Esophagus squamous epithelium (tissue), 5 donors: ENCODE measurements at regions not wholly inside any gene's neighbourhood (a gene's known extent, or its start where the extent isn't known, plus 50 kb on each side); places are given as distances from the start of the nearest gene placed in this dataset.

Experiments used
- DNase-seq: peaks from one replicate; lab custom pipeline; 2025; lab: John Stamatoyannopoulos, UW
- H3K27ac ChIP-seq, 4 donors: fragments of 200-600 bp; sonication (generic); one replicate each; pipeline ENCODE4 v1.5.1; 2016 to 2019; ENCODE audit warnings: mild to moderate bottlenecking in 1 of 4
- H3K27me3 ChIP-seq, 4 donors: fragments of 200-600 bp; sonication (generic); 1 replicate in 3 of 4; 2 replicates in 1 of 4; pipeline versions ENCODE4 v1.5.1 to v1.6.0; 2017 to 2021; ENCODE audit warnings: antibody characterized with exemption in 1 of 4
- H3K36me3 ChIP-seq, 3 donors: fragments of 200-600 bp; sonication (generic); one replicate each; pipeline ENCODE4 v1.5.1; 2016 to 2019
- H3K4me1 ChIP-seq, 3 donors: fragments of 200-600 bp; sonication (generic); one replicate each; pipeline ENCODE4 v1.5.1; 2017 to 2019
- H3K4me3 ChIP-seq, 4 donors: fragments of 200-600 bp; sonication (generic); 1 replicate in 3 of 4; 2 replicates in 1 of 4; pipeline ENCODE4 v1.5.1; 2016 to 2019; ENCODE audit warnings: mild to moderate bottlenecking in 2 of 4, moderate library complexity in 1 of 4
- H3K9me3 ChIP-seq, 3 donors: fragments of 200-600 bp; sonication (generic); one replicate each; pipeline ENCODE4 v1.5.1; 2016 to 2019
- POLR2A ChIP-seq, 4 donors: fragments of 450-650 bp; IDR thresholded peaks; one replicate each; pipeline ENCODE4 v1.6.1; 2017; ENCODE audit warnings: antibody characterized with exemption in 4 of 4, mild to moderate bottlenecking in 4 of 4, moderate library complexity in 3 of 4
- WGBS, 2 donors: methylation state at CpG; one replicate each; pipeline ENCODE4 v1.1.5; 2018; 5-methylcytosine and 5-hydroxymethylcytosine counted together
- intact Hi-C: fragments of 100-400 bp; cut with DNase I; formaldehyde crosslinking; loops from one replicate; pipeline ENCODE4 v1.15.0; 2022
- TF ChIP-seq, protein P1 (sequence below), 6 experiments: fragments of 450-650 bp in 4 of 6; fragments of 200-600 bp in 2 of 6; sonication (generic) in 2 of 6; IDR thresholded peaks; one replicate each; pipeline ENCODE4 v1.5.1; 2016 to 2019; ENCODE audit warnings: antibody characterized with exemption in 6 of 6, mild to moderate bottlenecking in 4 of 6, moderate library complexity in 4 of 6
- donor health status: DM: yes; HTN: yes; CAD: no.

GRCh38 chr4:125837493-125838201 lies 522.9 kb downstream of the FAT4 start:
- Histone ChIP-seq H3K36me3 (no peaks in the 10 kb centered on the region), H3K4me1 (no peaks in the 10 kb centered on the region), H3K27me3 (no peaks in the 10 kb centered on the region), H3K27ac (no peak overlapping the region), H3K4me3 (no peak overlapping the region), H3K9me3 (no peaks in the 10 kb centered on the region)
- DNase-seq: no peak
- intact Hi-C loops: no loop called here
- no peak for TF ChIP-seq POLR2A (IDR thresholded peaks at IDR 0.05)
- TF ChIP-seq, protein P1, sequence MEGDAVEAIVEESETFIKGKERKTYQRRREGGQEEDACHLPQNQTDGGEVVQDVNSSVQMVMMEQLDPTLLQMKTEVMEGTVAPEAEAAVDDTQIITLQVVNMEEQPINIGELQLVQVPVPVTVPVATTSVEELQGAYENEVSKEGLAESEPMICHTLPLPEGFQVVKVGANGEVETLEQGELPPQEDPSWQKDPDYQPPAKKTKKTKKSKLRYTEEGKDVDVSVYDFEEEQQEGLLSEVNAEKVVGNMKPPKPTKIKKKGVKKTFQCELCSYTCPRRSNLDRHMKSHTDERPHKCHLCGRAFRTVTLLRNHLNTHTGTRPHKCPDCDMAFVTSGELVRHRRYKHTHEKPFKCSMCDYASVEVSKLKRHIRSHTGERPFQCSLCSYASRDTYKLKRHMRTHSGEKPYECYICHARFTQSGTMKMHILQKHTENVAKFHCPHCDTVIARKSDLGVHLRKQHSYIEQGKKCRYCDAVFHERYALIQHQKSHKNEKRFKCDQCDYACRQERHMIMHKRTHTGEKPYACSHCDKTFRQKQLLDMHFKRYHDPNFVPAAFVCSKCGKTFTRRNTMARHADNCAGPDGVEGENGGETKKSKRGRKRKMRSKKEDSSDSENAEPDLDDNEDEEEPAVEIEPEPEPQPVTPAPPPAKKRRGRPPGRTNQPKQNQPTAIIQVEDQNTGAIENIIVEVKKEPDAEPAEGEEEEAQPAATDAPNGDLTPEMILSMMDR (IDR thresholded peaks at IDR 0.05): no peak
- WGBS, 2 donors: 51 to 60% methylated on average over 3 of the region's 3 CpGs

DNA sequence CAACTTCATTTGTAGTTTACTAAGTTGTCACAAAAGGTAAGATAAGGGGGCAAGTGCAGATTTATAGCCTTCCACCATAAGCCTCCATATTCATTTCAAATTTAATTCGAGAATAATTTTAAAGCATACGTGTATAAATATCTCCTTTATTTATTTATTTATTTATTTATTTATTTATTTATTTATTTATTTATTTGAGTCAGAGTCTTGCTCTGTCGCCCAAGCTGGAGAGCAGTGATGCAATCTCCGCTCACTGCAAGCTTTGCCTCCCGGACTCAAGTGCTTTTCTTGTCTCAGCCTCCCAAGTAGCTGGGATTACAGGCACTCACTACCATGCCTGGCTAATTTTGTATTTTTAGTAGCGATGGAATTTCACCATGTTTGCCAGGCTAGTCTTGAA lies 523.4 kb downstream of the FAT4 start:
- intact Hi-C loops: no loop called here
- H3K27me3 ChIP-seq: no peaks in the 10 kb centered on the region
- TF ChIP-seq, protein P1 (IDR thresholded peaks at IDR 0.05): no peak
- no peak for TF ChIP-seq POLR2A (IDR thresholded peaks at IDR 0.05)

GRCh38 chr4:125838924-125839323 lies 524.2 kb downstream of the FAT4 start:
- no peaks in the 10 kb centered on the region for H3K9me3 ChIP-seq
- H3K27ac ChIP-seq: no peak overlapping the region
- no peaks in the 10 kb centered on the region for H3K36me3 ChIP-seq
- H3K4me3 ChIP-seq: no peak overlapping the region
- no peak for DNase-seq
- intact Hi-C loops: no loop called here
- H3K27me3 ChIP-seq: no peaks in the 10 kb centered on the region
- H3K4me1 ChIP-seq: no peaks in the 10 kb centered on the region
- TF ChIP-seq, protein P1 (IDR thresholded peaks at IDR 0.05): no peak
- TF ChIP-seq POLR2A (IDR thresholded peaks at IDR 0.05): no peak

More for the DNA sequence above, 523.4 kb downstream of the FAT4 start:
- Histone ChIP-seq H3K36me3 (no peaks in the 10 kb centered on the region), H3K4me1 (no peaks in the 10 kb centered on the region), H3K27ac (no peak overlapping the region), H3K9me3 (no peaks in the 10 kb centered on the region), H3K4me3 (no peak overlapping the region)
- DNase-seq: no peak
- 69 to 81% methylated on average over 6 of the region's 6 CpGs for WGBS, 2 donors

DNA sequence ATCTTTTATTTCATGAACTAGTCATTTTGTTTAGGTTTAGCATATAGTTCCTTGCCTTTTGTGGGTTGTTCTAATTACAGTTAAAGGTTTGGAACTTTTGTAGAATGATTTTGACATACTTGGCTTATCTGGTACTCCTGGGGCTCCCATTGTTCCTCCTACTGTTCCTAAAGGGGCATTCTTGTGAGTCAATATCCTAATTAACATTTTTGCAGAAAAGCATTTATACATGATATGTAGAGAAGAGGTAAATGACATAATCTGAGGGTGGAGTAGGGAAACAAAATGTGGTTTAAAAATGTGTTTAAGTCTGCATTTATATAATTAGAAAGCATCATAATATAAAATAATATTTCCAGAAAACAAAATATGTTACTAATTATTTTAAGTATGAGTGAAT lies 529.2 kb downstream of the FAT4 start:
- TF ChIP-seq, protein P1 (IDR thresholded peaks at IDR 0.05): no peak
- TF ChIP-seq POLR2A (IDR thresholded peaks at IDR 0.05): no peak
- H3K4me1 ChIP-seq: no peaks in the 10 kb centered on the region
- no peaks in the 10 kb centered on the region for H3K9me3 ChIP-seq
- no peaks in the 10 kb centered on the region for H3K36me3 ChIP-seq
- H3K4me3 ChIP-seq: no peak overlapping the region
- no peaks in the 10 kb centered on the region for H3K27me3 ChIP-seq
- no peak overlapping the region for H3K27ac ChIP-seq
- DNase-seq: no peak
- intact Hi-C loops: no loop called here

DNA sequence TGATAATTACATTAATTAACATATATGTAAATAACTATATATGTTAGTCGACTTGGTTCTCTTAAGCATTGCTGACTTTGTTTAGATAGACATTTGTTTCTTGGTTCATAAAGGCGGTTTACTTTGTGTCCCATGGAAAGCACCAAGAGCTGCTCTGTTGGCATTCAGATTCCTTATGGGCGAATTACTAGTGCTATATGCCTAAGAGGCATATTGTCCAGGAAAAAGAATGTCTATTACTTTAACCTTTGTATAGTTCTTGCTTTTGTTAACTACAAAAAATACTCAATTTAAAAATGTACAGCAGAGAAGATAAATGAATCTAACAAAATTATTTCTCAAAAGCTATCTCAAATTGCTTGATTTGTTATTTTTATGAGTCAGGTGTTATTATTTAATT lies 532.8 kb downstream of the FAT4 start:
- no peaks in the 10 kb centered on the region for H3K4me1 ChIP-seq
- TF ChIP-seq, protein P1 (IDR thresholded peaks at IDR 0.05): no peak
- no peak for TF ChIP-seq POLR2A (IDR thresholded peaks at IDR 0.05)
- WGBS, 2 donors: 72 to 75% methylated on average over 3 of the region's 3 CpGs
- no peak overlapping the region for H3K4me3 ChIP-seq
- H3K9me3 ChIP-seq: no peaks in the 10 kb centered on the region
- H3K27me3 ChIP-seq: no peaks in the 10 kb centered on the region
- intact Hi-C loops: no loop called here
- H3K27ac ChIP-seq: no peak overlapping the region
- DNase-seq: no peak
- H3K36me3 ChIP-seq: no peaks in the 10 kb centered on the region
